ENCODE measurements at regions not wholly inside any gene's neighbourhood (a gene's known extent, or its start where the extent isn't known, plus 50 kb on each side); places are given as distances from the start of the nearest gene placed in this dataset.

- peak; percentile 58 for DNase-seq
Observed at GRCh38 chr1:18535391-18536210, 54.9 kb downstream of the KLHDC7A start.

- DNase-seq = no peak
Observed at GRCh38 chr1:18536356-18536755, 55.6 kb downstream of the KLHDC7A start.

DNA sequence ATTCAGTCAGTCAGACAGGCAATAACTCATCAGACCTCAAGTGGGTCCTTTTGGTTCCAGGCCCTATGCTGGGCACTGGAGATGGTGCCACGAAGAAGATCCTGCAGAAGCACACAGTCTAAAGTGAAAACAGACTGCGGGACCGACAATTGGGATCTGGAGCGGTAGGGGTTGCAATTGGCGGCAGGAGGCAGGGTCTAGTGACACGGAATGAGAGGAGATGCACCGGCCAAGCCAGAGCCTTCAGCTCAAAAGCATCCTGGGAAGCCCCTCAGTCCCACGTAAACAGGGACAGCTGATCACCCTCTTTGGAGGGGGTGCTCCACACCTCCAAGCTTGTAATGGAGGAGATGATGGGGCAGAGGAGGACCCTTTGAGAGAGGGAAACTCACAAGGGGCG lies 56.2 kb downstream of the KLHDC7A start:
- DNase-seq = no peak

DNA sequence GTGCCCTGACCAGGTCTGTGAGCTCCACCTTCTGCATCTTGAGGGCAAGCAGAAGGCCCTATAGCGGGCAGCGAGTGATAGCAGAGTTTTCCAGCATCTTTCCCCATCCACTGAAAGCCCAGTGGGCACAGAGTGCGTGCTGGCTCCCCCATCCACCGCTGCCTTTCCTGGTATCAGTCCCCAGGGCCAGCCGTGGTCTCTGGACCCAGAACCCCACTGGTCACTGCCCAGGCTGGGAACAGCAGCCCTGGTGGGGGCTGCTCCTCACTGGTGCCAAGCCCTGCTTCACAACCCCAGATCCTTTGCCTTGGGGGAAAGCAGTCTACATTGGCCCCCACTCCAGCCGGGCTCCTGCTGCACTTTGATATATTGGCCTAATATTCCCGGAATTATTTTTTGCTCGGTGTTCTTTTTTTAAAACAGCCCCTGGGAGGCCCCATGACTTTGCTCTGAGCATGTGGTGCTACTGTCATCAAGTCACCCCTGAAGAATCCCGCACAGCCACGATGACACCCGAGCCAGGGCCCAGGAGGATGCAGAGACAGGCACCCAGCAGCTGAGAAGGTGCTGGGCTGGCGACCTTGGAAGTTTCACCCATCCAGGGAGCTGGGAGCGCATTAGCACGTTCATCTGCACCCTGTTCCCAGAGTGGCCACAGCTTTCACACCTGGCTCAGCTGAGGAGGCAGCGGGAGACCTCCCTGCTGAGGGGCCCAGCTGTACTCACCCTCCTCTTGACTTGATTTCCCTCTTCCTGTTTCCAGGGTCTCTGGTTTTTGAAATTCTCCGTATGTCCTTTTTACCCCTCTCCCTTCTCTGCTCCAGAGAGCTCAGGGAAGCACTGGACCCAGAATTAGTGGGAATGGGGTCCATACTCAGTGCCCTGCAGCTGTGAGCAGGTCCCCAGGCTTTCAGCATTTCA lies 56.9 kb downstream of the KLHDC7A start:
- no peak for DNase-seq

DNA sequence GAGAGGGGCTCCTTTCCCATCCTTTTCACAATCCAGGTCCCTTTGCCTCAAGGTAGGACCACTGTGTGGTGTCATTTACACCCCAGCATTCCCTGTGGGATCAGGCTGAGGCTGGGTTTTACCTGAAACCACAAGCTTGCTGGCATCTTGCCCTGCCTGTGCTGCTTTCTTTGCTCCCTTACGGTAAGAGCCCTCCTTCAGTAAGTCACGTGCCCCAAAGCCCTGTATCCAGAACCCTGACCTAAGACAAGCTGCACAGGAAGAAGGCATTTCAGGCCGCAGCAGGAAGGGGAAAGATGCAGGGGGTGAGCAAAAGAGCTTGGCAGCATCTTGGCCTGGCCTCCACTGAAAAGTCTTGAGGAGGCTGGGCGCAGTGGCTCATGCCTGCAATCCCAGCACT lies 58.4 kb downstream of the KLHDC7A start:
- no peak for DNase-seq

DNA sequence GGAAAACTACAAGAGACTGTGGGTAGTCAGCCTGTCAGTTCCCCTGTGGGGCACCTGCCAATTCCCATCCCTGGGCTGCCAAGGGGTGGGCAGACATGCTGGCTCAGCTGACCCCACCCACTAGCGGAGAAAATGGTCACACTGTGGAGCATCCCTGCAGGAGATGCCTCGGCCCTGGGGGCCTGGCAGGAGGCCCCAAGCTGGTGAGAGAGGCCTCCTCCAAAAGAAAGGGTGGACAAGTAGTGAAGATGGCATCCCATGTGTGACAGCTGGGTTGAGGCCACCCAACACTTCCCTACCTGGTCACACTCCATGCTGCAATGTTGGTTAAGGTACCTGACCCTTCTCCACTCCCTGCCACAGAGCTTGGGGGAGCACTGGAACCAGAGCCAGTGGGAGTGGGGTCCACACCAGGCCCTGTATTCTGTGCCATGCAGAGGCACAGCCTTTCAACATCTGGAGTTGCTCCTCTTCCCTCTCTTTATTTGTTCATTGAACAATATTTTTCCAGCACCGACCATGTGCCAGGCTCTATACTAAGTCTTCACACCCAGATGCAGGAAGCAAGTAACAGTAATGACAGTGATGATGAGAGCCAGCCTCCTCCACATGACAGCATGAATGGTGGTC lies 59.5 kb downstream of the KLHDC7A start:
- no peak for DNase-seq

- no peak for DNase-seq
Observed at GRCh38 chr1:18541046-18541795, 60.5 kb downstream of the KLHDC7A start.

GRCh38 chr1:18542351-18542750 lies 61.6 kb downstream of the KLHDC7A start:
- no peak for DNase-seq

- no peak for DNase-seq
Observed at GRCh38 chr1:18546026-18546425, 65.3 kb downstream of the KLHDC7A start.

DNA sequence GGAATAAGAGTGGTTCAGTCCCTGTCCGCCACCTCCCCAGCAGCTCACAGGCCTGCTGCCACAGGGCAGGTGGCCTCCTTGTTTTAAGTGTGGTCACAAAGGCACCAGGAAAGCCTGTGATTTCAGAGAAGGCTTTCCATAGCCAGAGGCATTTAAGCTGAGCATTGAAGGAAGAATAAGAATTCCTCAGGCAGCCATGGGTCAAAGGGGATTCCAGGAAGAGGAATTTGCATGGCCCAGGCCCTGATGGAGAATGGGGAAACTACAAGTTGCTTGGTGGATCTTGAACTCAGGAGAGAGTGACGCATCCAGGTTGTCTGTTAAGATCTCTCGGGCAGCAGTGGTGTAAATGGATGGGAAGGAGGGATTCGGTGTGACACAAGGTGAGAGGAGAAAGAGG lies 66.7 kb downstream of the KLHDC7A start:
- DNase-seq = no peak

DNA sequence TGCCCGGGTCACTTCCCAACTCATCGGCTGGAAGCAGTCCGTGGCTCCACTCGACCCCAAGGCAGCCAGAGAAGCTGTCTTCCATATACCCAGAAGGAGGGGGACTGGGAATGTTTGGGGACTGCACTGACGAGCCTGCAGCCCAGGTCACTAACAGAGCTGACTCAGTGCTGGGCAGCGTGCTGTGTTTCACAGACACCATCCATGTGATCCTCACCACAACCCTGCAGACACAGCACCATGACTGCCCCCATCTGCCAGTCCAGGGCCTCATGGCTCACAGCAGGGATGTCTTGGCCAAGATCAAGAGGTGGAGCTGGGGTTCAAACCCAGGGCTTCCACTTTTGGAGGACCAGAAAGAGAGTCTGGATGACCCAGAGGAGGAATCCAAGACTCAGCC lies 67.9 kb downstream of the KLHDC7A start:
- DNase-seq = no peak

DNA sequence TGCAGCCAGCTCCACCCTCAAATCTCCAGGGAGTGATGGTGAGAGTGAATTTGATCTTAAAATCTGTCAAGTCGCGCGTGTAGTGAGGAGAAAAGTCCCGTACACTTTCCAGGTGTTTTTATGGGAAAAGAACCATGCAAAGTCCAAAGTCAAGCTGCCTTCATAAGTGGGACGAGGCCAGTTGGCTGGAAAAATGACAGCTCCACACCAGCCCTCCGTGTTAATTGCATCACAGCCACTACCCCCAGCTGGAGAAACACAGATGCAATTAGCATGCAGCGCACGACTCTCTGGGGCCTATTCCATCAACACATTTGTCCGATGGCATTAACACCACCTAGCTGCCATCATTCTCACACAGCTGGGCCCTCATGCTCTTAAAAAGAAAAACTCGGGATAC lies 68.4 kb downstream of the KLHDC7A start:
- no peak for DNase-seq

DNA sequence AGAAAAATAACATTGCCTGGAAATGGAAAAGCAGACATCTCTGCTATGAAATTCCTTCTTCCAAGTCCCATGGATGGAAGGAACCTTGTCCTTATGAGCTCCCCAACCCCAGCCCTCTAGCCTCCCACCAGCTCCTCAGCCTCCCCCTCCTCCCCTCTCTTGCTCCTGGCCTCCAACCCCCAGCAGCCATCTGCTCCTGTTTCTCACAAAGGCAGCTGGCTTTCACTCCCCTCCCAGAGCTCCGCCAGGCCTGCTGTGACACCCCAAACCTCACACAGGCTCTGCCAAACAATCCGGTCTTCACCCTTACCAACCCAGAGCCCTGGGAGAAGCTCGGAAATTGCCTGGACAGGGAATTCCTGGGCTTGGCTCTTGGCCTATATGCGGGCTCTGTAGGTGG lies 69.2 kb downstream of the KLHDC7A start:
- DNase-seq = no peak

- no peak for DNase-seq
Observed at GRCh38 chr1:18552631-18553030, 71.9 kb downstream of the KLHDC7A start.

DNA sequence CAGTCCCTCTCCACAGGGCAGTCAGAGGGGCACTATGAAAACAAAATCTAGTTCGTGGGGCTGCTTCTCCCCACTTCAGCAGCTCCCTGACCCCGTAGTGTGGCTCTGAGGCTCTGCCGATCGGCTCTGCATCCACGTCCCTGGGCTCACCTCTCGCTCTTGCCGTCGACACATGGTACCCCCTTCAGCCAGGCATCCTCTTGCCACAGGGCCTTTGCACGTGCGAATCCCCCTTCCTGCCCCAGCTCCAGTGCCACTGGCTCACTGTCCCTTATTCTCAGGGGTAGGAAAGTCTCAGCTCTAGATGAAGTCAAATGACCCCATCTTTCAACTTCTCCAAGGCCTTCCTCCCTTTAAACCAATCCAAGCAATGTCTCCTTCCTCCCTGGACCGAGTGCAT lies 72.7 kb downstream of the KLHDC7A start:
- no peak for DNase-seq

GRCh38 chr1:18554099-18554498 lies 73.4 kb downstream of the KLHDC7A start:
- no peak for DNase-seq

DNA sequence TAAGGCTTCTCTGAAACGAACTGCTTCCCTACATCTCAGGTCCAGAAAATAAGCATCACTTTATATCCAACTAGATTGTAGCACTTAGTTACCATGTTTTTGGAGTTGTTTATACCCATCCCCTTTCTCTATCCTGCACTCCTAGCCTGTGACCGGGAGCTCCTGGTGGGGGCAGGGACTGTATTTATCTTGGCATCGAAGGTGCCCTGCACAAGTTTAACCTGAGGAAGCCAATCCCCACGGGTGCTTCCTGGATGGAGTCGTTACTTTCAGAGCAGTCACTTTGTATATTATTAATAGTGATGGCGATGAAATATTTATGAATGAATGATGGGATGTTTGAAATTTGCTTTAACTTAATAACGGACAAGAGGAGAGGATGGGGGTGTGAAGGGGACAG lies 73.9 kb downstream of the KLHDC7A start:
- DNase-seq = no peak

GRCh38 chr1:18555036-18555435 lies 74.3 kb downstream of the KLHDC7A start:
- no peak for DNase-seq

GRCh38 chr1:18556364-18556763 lies 74.3 kb upstream of the PAX7 start:
- peak; percentile 16 for DNase-seq

DNA sequence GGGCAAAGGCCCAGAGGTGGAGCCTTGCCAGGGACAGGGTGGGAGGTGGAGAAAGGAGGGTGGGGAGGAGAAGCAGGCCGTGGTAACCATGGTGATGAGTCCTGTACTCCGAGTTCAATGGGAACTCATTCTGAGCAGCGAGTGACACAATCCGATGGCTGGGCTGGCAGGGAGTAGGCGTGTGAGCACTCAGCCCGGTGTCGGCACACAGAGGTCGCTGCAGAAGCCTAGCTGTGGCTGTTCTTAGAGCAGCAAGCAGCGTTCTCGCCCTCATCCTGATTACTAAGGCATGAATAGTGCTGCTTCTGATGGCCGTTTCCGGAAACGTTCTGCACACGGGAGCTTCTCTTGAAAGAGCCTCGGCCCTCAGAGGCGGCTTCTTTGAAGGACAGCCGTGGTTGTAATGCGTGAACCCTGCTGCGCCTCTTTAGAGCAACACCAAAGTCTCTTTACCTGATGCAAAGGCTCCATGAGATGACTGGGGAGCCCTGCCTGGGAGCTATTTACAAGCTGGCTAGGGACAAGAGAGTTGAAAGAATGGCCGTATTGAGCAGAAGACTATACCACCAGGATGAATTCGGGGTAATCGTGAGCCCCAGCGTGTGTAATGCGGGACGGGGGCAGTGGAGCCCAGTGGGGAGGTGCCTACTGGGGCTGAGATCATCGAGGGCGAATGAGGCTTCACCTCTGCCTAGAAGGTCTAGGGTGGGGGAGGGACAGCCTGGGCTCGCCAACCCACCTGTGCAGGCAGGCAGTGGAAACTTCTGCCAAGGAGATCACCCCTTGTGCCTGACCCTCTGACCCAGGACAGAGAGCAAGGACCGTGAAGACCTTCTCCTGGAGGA lies 72.8 kb upstream of the PAX7 start:
- DNase-seq = peak; percentile 75

DNA sequence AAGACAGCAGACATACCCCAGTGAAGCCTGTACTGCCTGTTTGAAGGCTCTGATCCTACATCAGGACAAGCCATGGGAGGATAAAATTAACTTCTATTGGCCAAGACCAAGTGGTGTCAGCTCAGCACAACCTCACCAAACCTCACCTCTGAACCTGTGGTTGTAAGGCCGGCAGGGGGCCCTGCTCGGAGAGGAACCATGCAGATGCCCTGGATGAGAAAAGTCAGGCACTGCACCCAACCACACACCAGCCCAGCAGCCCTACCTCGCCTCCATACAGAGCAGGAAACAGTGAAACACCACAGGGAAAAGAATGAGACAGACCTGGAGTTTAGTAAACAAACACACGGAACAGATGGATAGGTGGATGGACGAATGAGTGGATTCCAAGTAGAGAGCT lies 70.0 kb upstream of the PAX7 start:
- peak; percentile 8 for DNase-seq

- DNase-seq = no peak
Observed at GRCh38 chr1:18561967-18562366, 68.7 kb upstream of the PAX7 start.

Measured in NCI-H510A treated with DMSO at 0.1 percent for 48 hours (cell line).